Activated CD4-positive, alpha-beta T cell treated with anti-CD3 and anti-CD28 coated beads for 36 hours (primary cell): ENCODE measurements at regions not wholly inside any gene's neighbourhood (a gene's known extent, or its start where the extent isn't known, plus 50 kb on each side); places are given as distances from the start of the nearest gene placed in this dataset.

ENCODE experiments used
- ATAC-seq: fragments of 200-7000 bp; cut with Tn5 transposase; one replicate; pipeline ENCODE4 v1.10.0; 2021; ENCODE audit warnings: mild to moderate bottlenecking, moderate library complexity
- CTCF ChIA-PET: fragments of 350-600 bp; sonication (Branson Sonifier 250); formaldehyde crosslinking; loops from one replicate; lab custom pipeline; 2021; ENCODE audit warnings: antibody characterized with exemption; lab: Charles Lee
- POLR2A ChIA-PET: fragments of 350-600 bp; sonication (Branson Sonifier 250); formaldehyde crosslinking; loops from one replicate; lab custom pipeline; 2021; ENCODE audit warnings: antibody characterized with exemption, inconsistent platforms; lab: Charles Lee
- DNase-seq: peaks from one replicate; pipeline ENCODE4 v3.0.0-alpha.2; 2020
- H3K27ac Mint-ChIP-seq: one replicate; pipeline ENCODE4 v1.8.0; 2021; ENCODE audit warnings: mixed read lengths
- H3K27me3 Mint-ChIP-seq: one replicate; pipeline ENCODE4 v1.8.0; 2021; ENCODE audit warnings: mixed read lengths
- H3K36me3 Mint-ChIP-seq: one replicate; pipeline ENCODE4 v1.8.0; 2021; ENCODE audit warnings: low read depth, mixed read lengths
- H3K4me1 Mint-ChIP-seq: one replicate; pipeline ENCODE4 v1.8.0; 2021; ENCODE audit warnings: mixed read lengths
- H3K4me3 Mint-ChIP-seq: one replicate; pipeline ENCODE4 v1.8.0; 2021; ENCODE audit warnings: mild to moderate bottlenecking, moderate library complexity, mixed read lengths
- H3K9me3 Mint-ChIP-seq: one replicate; pipeline ENCODE4 v1.8.0; 2021; ENCODE audit warnings: low read depth, mixed read lengths
- intact Hi-C, 2 experiments: fragments of 100-400 bp; cut with DNase I in 1 of 2; cut with micrococcal nuclease in 1 of 2; formaldehyde crosslinking; loops; one replicate each; pipeline versions ENCODE4 v1.14.2 to v1.15.1; 2022 to 2024; cut with DNase I, micrococcal nuclease

DNA sequence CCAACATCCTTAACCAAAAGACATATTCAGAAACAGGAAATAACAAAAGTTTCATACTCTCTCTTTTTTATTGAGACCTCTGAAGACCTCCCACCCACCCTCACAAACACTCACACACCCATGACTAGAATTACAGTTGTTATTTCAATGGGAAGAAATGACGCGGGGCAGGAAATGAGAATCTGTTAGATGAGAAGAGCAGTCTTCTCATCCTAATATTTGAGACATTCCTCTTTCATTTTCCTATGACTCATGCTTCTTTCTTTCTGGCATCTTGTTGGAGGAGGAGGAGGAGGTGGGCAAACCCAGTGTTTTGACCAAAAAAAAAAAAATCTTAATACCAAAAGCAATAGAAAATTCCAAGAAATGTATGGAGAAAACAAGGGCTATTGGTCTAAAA, 179.5 kb upstream of the TARS1 start:
- Mint-ChIP-seq H3K27me3 (no peaks in the 10 kb centered on the region), H3K36me3 (no peaks in the 10 kb centered on the region), H3K4me3 (no peak overlapping the region), H3K9me3 (peaks cover 7% of the 10 kb centered on the region), H3K27ac (no peak overlapping the region), H3K4me1 (no peaks in the 10 kb centered on the region)
- ChIA-PET CTCF (no interaction called here), POLR2A (no interaction called here)
- intact Hi-C loops: no loop called here
- DNase-seq (no peak), ATAC-seq (no peak)

DNA sequence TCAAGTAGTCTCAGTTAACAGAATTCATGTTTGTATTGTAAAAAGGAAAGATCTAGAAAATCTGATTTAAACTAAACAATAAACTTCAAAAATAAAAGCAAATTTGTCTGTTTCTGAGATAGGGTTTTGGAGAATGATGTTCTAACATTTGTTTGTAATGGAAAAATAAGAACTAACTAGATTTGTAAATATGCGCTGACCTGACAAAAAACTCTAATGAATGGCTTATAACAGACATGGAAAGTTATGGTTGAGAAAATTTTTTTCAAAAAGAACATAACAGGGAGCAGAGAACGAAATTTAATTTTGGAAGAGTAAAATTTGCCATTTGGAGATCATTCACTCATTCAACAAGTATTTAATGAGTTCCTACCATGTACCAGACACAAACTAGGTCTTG, 179.0 kb upstream of the TARS1 start:
- CTCF ChIA-PET: no interaction called here
- POLR2A ChIA-PET: no interaction called here
- Mint-ChIP-seq H3K27ac (no peak overlapping the region), H3K4me1 (no peaks in the 10 kb centered on the region), H3K36me3 (no peaks in the 10 kb centered on the region), H3K27me3 (no peaks in the 10 kb centered on the region), H3K4me3 (no peak overlapping the region), H3K9me3 (peaks cover 7% of the 10 kb centered on the region)
- intact Hi-C loops: no loop called here
- DNase-seq (no peak), ATAC-seq (no peak)

DNA sequence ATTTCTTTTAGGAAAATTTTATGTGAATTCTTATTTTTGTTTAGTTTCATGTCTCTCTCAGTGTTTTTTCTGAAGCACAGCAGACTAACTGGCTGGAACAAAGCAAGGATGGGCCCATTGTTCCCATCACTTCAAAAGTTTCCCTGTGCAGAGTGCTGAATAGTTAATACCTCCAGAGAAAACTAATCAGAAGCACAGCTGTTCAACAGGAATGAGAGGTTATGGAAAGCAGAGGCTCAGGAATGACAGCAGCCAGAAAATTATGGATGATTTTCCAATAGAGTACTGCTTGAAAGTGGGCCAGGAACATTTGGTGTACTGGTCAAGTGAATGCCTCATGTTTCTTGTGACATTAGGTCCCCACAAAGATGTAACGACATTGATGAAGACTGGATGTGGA, 173.0 kb upstream of the TARS1 start:
- intact Hi-C loops: no loop called here

DNA sequence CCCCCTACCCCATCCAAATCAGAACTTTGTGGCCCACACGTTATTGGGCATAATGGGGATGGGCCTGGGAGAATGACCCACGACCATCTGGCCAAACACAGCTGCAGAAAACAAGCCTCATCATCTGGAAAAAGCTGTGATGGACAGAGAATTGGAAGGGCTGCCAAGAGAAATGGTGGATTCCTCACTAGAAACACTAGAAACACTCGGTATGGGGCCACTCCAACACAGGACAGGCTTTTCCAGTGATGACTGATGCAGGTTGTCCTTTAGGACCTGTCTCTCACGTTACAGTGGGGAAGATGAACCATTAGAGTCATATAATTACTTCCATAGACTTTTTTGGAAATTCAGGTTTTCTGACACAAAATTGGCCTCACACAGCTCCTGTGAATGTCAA, 172.4 kb upstream of the TARS1 start:
- Mint-ChIP-seq H3K27me3 (no peaks in the 10 kb centered on the region), H3K9me3 (peaks cover 7% of the 10 kb centered on the region), H3K27ac (no peak overlapping the region), H3K4me1 (no peaks in the 10 kb centered on the region), H3K36me3 (no peaks in the 10 kb centered on the region), H3K4me3 (no peak overlapping the region)
- ChIA-PET CTCF (no interaction called here), POLR2A (no interaction called here)
- no peak for ATAC-seq
- DNase-seq: no peak
- intact Hi-C loops: no loop called here

More for the DNA sequence above, 173.0 kb upstream of the TARS1 start:
- no peak for ATAC-seq
- H3K36me3 Mint-ChIP-seq: no peaks in the 10 kb centered on the region
- CTCF ChIA-PET: no interaction called here
- no peak for DNase-seq
- H3K4me3 Mint-ChIP-seq: no peak overlapping the region
- H3K4me1 Mint-ChIP-seq: no peaks in the 10 kb centered on the region
- POLR2A ChIA-PET: no interaction called here
- H3K27ac Mint-ChIP-seq: no peak overlapping the region
- peaks cover 7% of the 10 kb centered on the region for H3K9me3 Mint-ChIP-seq
- no peaks in the 10 kb centered on the region for H3K27me3 Mint-ChIP-seq

DNA sequence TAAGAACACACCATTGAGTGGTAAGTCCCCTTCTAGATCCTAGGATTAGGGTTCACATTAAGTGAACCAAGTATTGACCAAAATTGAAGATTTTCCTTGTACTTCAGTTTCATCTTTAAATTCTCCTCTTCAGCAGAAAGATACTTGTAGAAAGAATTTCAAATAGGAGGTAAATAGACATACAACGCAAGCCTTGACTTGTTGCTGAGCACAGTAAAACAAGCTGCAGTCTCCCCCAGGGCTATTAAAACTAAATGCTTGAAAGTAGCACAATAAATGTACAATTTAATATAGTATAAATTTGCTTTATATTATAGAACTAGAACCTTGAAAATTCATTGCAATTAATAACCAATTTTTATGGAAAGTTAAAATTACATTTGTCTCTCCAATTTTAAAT, 170.1 kb upstream of the TARS1 start:
- Mint-ChIP-seq H3K27ac (no peak overlapping the region), H3K36me3 (no peaks in the 10 kb centered on the region), H3K27me3 (no peaks in the 10 kb centered on the region), H3K9me3 (no peaks in the 10 kb centered on the region), H3K4me1 (no peaks in the 10 kb centered on the region), H3K4me3 (no peak overlapping the region)
- CTCF ChIA-PET: interaction anchor here (0.7 kb wide), 1 partner anchor 404 kb away, joined by 3 read pairs; no protein-coding TSS in a partner anchor
- intact Hi-C loops: no loop called here
- DNase-seq (no peak), ATAC-seq (no peak)
- POLR2A ChIA-PET: no interaction called here

DNA sequence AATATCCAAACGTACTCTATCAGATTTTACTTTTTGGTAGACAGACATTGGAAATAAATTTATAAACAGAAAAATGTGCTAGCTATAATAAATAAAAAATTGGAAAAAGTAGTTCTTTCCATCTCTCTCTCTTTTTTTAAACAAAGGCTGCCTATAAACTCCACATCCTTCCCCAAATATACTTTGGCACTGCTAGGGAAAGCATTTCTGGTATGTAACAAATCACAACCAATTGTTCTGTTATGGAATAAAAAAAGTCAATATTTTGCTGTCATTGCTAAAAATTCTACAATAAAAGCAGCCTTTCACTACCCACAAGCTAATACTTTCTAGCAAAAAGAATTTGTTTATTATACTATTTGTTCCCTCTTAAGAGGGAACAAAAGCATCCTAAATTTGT, 169.2 kb upstream of the TARS1 start:
- CTCF ChIA-PET: no interaction called here

DNA sequence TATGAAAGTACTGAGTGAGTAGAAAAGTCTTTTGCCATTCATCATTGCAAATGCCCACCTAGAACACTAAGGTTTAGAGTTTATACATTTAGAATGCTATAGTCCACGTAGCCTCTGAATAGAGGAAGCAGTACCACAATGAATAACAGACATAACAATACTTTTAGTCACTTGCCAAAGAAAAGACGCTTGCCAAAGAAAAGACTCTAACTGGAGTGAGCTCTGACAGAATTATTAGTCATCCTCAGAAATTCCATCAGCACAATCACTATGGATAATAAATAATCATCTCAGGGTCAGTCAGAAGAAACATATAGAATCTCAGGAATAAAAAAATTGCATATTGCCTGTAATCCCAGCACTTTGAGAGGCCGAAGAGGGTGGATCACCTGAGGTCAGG, 168.5 kb upstream of the TARS1 start:
- ATAC-seq (no peak), DNase-seq (no peak)
- H3K27ac Mint-ChIP-seq: no peak overlapping the region
- no peaks in the 10 kb centered on the region for H3K36me3 Mint-ChIP-seq
- intact Hi-C loops: no loop called here
- no peaks in the 10 kb centered on the region for H3K4me1 Mint-ChIP-seq
- POLR2A ChIA-PET: no interaction called here
- no peak overlapping the region for H3K4me3 Mint-ChIP-seq
- CTCF ChIA-PET: no interaction called here
- H3K9me3 Mint-ChIP-seq: no peaks in the 10 kb centered on the region
- no peaks in the 10 kb centered on the region for H3K27me3 Mint-ChIP-seq

More for the DNA sequence above, 169.2 kb upstream of the TARS1 start:
- Mint-ChIP-seq H3K4me3 (no peak overlapping the region), H3K4me1 (no peaks in the 10 kb centered on the region), H3K9me3 (no peaks in the 10 kb centered on the region), H3K27ac (no peak overlapping the region), H3K27me3 (no peaks in the 10 kb centered on the region), H3K36me3 (no peaks in the 10 kb centered on the region)
- ATAC-seq (no peak), DNase-seq (no peak)
- POLR2A ChIA-PET: no interaction called here
- intact Hi-C loops: no loop called here

DNA sequence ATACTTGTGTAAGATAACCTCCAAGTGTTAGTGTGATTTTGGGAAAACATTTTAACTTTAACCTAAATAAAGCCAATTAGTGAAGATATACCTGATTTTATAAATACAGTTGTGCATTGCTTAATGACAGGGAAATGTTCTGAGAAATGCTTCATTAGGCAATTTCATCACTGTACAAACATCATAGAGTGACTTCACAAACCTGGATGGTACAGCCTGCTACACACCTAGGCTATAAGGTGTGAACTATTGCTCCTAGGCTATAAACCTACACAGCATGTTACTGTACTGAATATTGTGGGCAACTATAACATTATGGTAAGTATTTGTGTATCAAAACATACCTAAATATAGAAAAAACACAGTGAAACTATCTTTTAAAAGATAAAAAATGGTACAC, 166.8 kb upstream of the TARS1 start:
- H3K4me3 Mint-ChIP-seq: no peak overlapping the region
- no peaks in the 10 kb centered on the region for H3K4me1 Mint-ChIP-seq
- no peaks in the 10 kb centered on the region for H3K9me3 Mint-ChIP-seq
- CTCF ChIA-PET: no interaction called here
- POLR2A ChIA-PET: no interaction called here
- H3K36me3 Mint-ChIP-seq: no peaks in the 10 kb centered on the region
- ATAC-seq (no peak), DNase-seq (no peak)
- intact Hi-C loops: no loop called here
- H3K27ac Mint-ChIP-seq: no peak overlapping the region
- no peaks in the 10 kb centered on the region for H3K27me3 Mint-ChIP-seq

DNA sequence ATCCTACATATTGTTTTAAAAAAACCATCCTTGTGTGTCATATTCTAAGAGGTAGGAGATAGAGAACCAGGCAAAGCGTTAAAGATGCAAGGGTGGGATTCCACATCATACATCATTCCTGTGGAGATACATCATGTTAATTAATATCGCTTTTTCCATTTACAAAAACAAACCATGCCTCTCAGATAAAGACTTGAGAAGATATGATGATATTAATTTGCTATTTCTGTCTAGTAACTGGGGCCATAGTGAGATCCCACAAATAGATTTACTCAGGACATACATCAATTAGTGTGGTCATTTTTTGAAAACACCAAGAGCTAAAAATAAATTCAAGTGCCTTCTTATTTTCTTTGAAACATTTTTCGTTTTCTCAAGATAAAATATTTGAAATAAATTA, 165.4 kb upstream of the TARS1 start:
- Mint-ChIP-seq H3K4me3 (no peak overlapping the region), H3K4me1 (no peaks in the 10 kb centered on the region), H3K27me3 (no peaks in the 10 kb centered on the region), H3K9me3 (no peaks in the 10 kb centered on the region), H3K27ac (no peak overlapping the region), H3K36me3 (no peaks in the 10 kb centered on the region)
- POLR2A ChIA-PET: no interaction called here
- intact Hi-C loops: no loop called here
- CTCF ChIA-PET: no interaction called here
- DNase-seq: no peak
- ATAC-seq: no peak

DNA sequence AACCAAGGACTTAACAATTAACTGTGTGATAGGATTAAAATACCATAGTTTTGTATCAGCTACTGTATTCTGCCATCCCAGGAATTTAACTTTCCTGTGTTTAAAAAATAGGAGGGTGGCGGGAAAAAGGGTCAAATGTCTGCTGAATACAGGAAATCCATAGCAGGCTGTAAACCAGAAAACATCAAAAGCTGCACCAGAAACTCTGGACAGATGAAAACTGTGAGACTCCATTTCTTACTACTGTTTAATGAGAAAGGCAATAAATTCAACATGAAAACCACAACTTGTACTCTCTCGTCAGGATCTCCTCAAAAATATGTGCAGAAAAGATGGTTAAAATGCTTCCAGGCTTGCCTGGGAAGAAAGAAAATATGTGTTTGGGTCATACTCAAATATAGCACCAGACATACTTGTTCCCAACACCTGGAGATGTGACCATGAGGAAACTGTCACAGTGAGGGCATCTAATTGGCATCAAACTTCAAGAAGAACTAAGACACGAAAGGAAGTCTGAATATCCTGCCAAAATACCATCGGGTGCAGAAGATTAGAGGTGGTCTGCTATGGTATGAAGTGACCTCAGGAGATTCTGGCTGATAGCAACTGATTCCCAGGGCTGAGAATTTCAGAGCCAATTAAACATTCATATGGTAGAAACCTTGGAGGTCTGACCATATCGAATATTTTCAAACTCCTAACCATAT, 164.7 kb upstream of the TARS1 start:
- no peak overlapping the region for H3K4me3 Mint-ChIP-seq
- ATAC-seq (no peak), DNase-seq (no peak)
- POLR2A ChIA-PET: no interaction called here
- no peaks in the 10 kb centered on the region for H3K9me3 Mint-ChIP-seq
- no peaks in the 10 kb centered on the region for H3K4me1 Mint-ChIP-seq
- no peaks in the 10 kb centered on the region for H3K36me3 Mint-ChIP-seq
- intact Hi-C loops: no loop called here
- H3K27me3 Mint-ChIP-seq: no peaks in the 10 kb centered on the region
- CTCF ChIA-PET: no interaction called here
- H3K27ac Mint-ChIP-seq: no peak overlapping the region

DNA sequence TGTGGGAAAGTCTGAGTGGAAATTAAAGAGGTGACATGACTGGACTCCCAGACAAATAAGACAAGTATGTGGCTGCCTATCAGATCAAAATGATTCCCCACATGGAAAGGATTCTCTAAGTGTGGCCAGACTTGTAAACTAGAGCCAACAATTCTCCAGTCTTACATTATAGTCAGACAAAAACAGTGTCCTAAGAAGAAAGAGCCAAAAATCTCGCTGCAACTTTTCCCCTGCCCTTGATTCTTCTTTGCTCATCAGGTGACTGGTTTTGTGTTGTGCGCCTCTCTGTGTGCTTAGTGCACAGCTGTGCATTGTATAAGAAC, 164.2 kb upstream of the TARS1 start:
- H3K27me3 Mint-ChIP-seq: no peaks in the 10 kb centered on the region
- H3K9me3 Mint-ChIP-seq: no peaks in the 10 kb centered on the region
- DNase-seq (no peak), ATAC-seq (no peak)
- intact Hi-C loops: no loop called here
- no peaks in the 10 kb centered on the region for H3K36me3 Mint-ChIP-seq
- POLR2A ChIA-PET: no interaction called here
- CTCF ChIA-PET: no interaction called here
- no peaks in the 10 kb centered on the region for H3K4me1 Mint-ChIP-seq
- H3K27ac Mint-ChIP-seq: no peak overlapping the region
- H3K4me3 Mint-ChIP-seq: no peak overlapping the region

DNA sequence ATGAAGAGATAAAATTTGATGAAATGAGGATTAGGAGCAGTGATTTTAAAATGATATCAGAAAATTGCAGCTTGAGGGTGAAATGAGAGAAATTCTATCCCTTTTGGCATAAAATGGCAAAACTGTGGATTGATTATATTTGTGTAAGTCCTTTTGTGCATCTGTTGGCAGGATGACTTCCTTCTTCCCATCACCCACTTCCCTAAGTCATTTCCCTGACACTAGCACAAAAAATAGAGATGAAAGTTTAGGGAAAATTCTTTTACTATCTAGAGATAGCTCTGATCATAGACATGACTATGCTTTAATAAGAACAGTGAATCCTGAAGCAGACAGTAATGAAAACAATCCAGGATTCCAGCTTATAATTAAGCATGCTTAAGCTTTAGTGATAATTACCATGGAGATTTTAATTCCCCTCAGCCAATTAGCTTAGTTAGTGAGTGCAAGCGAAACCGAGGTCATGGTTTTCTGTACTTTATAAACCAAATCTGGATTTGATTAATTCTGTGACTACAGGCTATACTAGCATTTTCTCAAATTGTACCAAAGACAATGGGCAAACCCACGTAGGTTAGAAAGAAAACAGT, 163.6 kb upstream of the TARS1 start:
- Mint-ChIP-seq H3K36me3 (no peaks in the 10 kb centered on the region), H3K4me1 (no peaks in the 10 kb centered on the region), H3K9me3 (no peaks in the 10 kb centered on the region), H3K27me3 (no peaks in the 10 kb centered on the region), H3K4me3 (no peak overlapping the region), H3K27ac (no peak overlapping the region)
- CTCF ChIA-PET: interaction anchor here (0.8 kb wide), 1 partner anchor 1417 kb away, joined by 3 read pairs; no protein-coding TSS in a partner anchor
- POLR2A ChIA-PET: no interaction called here
- DNase-seq: no peak
- ATAC-seq: no peak
- intact Hi-C loops: no loop called here
